Epithelial cell of proximal tubule (primary cell): ENCODE measurements at regions not wholly inside any gene's neighbourhood (a gene's known extent, or its start where the extent isn't known, plus 50 kb on each side); places are given as distances from the start of the nearest gene placed in this dataset.
A peak's percentile ranks its signal among the peaks of the same experiment; 100 is the strongest.
"Not testable (repeated sequence)": the region's sequence is repeated elsewhere in the genome, so short reads cannot be mapped to it uniquely, and the experiment has no call there.

ENCODE experiments used
- DNase-seq: peaks from one replicate; pipeline ENCODE4 v3.0.0-alpha.2; 2011; ENCODE audit warnings: low read depth
- H3K4me3 ChIP-seq: 2 replicates; pipeline ENCODE4 v1.5.1; 2011; ENCODE audit warnings: low read depth, mild to moderate bottlenecking, low read length
- CTCF ChIP-seq: conservative IDR thresholded peaks from 2 replicates; pipeline ENCODE4 v1.5.1; 2012; ENCODE audit warnings: low read depth, mild to moderate bottlenecking, low read length

DNA sequence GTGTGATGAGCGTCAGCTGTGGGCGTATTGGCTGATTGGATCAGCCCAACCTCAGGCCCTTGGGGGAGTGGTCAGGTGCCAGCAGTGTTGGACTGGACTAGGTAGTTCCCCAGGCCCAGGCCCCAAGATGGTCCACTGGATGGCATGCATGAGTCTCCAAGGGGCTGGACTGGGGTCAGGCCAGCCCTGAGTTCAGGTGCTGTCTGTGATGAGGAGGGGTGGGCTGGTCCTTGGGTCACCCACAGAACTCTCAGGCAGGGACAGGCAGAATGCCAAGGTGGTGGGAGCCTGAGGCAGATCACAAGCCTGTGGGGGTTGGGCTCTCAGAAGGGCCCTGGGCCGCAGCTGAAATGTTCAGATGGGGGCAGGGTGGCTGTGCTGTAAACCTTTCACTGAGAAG lies 59.5 kb upstream of the THUMPD2 start:
- no peak overlapping the region for H3K4me3 ChIP-seq
- TF ChIP-seq CTCF = no peak
- DNase-seq = no peak

DNA sequence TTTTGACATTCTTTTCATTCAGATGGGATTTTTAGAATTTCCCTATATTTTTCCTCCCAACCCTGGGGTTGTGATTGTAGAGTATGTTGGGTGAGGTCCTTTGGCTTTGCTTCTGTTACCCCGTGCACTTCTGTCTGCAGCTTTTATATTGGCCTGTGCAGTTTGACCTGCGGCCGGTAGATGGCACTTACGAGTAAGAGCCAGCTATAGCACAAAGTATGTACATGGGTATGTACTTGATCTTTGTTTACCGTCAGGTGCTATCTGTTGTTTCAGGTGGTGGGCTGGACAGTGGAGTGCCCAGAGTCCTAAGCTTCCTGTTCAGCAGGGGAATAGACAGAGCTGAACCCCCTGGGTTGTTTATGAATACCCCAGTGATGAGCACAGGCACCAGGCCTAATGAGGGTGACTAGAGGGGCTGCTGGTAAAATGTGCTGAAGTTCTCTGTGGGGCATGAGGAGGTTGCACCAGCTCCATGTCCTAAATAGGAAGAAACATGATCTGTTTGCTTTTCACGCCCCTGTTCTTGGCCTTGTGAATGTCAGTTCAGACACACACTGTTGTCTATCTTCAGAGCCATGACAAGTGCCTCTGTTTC lies 58.9 kb upstream of the THUMPD2 start:
- H3K4me3 ChIP-seq = no peak overlapping the region
- TF ChIP-seq CTCF = peak; percentile 87
- DNase-seq = no peak

GRCh38 chr2:39836638-39837037 lies 57.6 kb upstream of the THUMPD2 start:
- H3K4me3 ChIP-seq = no peak overlapping the region
- TF ChIP-seq CTCF = no peak
- DNase-seq = no peak

DNA sequence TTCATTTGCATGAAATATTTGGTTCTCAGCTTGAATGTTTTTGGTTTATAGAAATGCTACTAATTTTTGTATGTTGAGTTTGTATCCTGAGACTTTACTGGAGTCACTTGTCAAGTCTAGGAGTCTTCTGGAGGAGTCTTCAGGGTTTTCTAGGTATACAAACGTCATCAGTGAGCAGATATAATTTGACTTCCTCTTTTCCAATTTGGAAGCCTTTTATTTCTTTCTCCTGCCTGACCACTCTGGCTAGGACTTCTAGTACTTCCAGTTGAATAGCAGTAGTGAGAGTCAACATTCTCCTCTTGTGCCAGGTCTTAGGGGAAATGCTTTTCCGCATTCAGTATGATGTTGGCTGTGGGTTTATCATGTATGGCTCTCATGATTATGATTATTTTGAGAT lies 55.4 kb upstream of the THUMPD2 start:
- H3K4me3 ChIP-seq = no peak overlapping the region
- no peak for TF ChIP-seq CTCF
- no peak for DNase-seq

DNA sequence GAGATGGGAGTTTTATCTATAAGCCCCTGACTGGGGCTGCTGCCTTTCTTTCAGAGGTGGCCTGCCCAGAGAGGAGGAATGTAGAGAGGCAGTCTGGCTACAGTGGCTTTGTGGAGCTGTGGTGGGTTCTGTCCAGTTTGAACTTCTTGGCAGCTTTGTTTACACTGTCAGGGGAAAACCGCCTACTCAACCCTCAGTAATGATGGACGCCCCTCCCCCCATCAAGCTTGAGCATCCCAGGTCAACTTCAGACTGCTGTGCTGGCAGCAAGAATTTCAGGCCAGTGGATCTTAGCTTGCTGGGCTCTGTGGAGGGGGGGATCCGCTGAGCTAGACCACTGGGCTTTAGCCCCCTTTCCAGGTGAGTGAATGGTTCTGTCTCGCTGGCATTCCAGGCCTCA lies 51.6 kb upstream of the THUMPD2 start:
- DNase-seq, H3K4me3 ChIP-seq: not testable (repeated sequence)
